Fibroblast of mammary gland (primary cell): ENCODE measurements at regions not wholly inside any gene's neighbourhood (a gene's known extent, or its start where the extent isn't known, plus 50 kb on each side); places are given as distances from the start of the nearest gene placed in this dataset.

ENCODE experiments used
- DNase-seq: peaks from one replicate; pipeline ENCODE4 v3.0.0-alpha.2; 2010; ENCODE audit warnings: low read depth
- H3K4me3 ChIP-seq: 2 replicates; pipeline ENCODE4 v1.5.1; 2011; ENCODE audit warnings: low read depth, mild to moderate bottlenecking, low read length, moderate library complexity; ENCODE audit not compliant: control insufficient read depth
- CTCF ChIP-seq: conservative IDR thresholded peaks from 2 replicates; pipeline ENCODE4 v1.5.1; 2011; ENCODE audit warnings: low read depth, low read length, inconsistent platforms; ENCODE audit not compliant: control insufficient read depth, insufficient read depth

GRCh38 chr12:17266856-17267255, 660.9 kb upstream of the LMO3 start:
- TF ChIP-seq CTCF = no peak
- no peak overlapping the region for H3K4me3 ChIP-seq
- DNase-seq = no peak

- no peak overlapping the region for H3K4me3 ChIP-seq
- DNase-seq = no peak
- TF ChIP-seq CTCF = no peak
Observed at GRCh38 chr12:17264603-17265002, 658.6 kb upstream of the LMO3 start.

GRCh38 chr12:17239874-17240273, 633.9 kb upstream of the LMO3 start:
- H3K4me3 ChIP-seq = no peak overlapping the region
- no peak for DNase-seq
- no peak for TF ChIP-seq CTCF

GRCh38 chr12:17235996-17236395, 630.0 kb upstream of the LMO3 start:
- TF ChIP-seq CTCF = no peak
- H3K4me3 ChIP-seq = no peak overlapping the region
- DNase-seq = no peak

GRCh38 chr12:17215759-17216570, 610.0 kb upstream of the LMO3 start:
- no peak overlapping the region for H3K4me3 ChIP-seq
- DNase-seq = no peak
- TF ChIP-seq CTCF = no peak

- DNase-seq = no peak
- no peak for TF ChIP-seq CTCF
- no peak overlapping the region for H3K4me3 ChIP-seq
Observed at GRCh38 chr12:17214929-17215328, 609.0 kb upstream of the LMO3 start.
